Astrocyte (in vitro differentiated cells and primary cell): ENCODE measurements at regions not wholly inside any gene's neighbourhood (a gene's known extent, or its start where the extent isn't known, plus 50 kb on each side); places are given as distances from the start of the nearest gene placed in this dataset.

Experiments
- EZH2 ChIP-seq: IDR thresholded peaks from 2 replicates; pipeline ENCODE4 v1.6.1; 2012; ENCODE audit warnings: mild to moderate bottlenecking, low read length, inconsistent platforms; ENCODE audit not compliant: insufficient read depth
- TF ChIP-seq, protein P1 (sequence below): IDR thresholded peaks from 2 replicates; pipeline ENCODE4 v1.5.1; 2011; ENCODE audit warnings: low read depth, mild to moderate bottlenecking, inconsistent platforms, low read length, moderate library complexity; ENCODE audit not compliant: insufficient read depth

GRCh38 chr3:82081351-82081750 is 319.9 kb upstream of the GBE1 start:
- TF ChIP-seq, protein P1, sequence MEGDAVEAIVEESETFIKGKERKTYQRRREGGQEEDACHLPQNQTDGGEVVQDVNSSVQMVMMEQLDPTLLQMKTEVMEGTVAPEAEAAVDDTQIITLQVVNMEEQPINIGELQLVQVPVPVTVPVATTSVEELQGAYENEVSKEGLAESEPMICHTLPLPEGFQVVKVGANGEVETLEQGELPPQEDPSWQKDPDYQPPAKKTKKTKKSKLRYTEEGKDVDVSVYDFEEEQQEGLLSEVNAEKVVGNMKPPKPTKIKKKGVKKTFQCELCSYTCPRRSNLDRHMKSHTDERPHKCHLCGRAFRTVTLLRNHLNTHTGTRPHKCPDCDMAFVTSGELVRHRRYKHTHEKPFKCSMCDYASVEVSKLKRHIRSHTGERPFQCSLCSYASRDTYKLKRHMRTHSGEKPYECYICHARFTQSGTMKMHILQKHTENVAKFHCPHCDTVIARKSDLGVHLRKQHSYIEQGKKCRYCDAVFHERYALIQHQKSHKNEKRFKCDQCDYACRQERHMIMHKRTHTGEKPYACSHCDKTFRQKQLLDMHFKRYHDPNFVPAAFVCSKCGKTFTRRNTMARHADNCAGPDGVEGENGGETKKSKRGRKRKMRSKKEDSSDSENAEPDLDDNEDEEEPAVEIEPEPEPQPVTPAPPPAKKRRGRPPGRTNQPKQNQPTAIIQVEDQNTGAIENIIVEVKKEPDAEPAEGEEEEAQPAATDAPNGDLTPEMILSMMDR: no peak
- TF ChIP-seq EZH2: no peak
